ENCODE measurements at regions not wholly inside any gene's neighbourhood (a gene's known extent, or its start where the extent isn't known, plus 50 kb on each side); places are given as distances from the start of the nearest gene placed in this dataset.
"Not testable (repeated sequence)": the region's sequence is repeated elsewhere in the genome, so short reads cannot be mapped to it uniquely, and the experiment has no call there.

GRCh38 chr13:80527400-80527799 lies 186.5 kb upstream of the SPRY2 start:
- no peak for DNase-seq
- Histone ChIP-seq H3K27me3 (no peaks in the 10 kb centered on the region), H3K9me3 (replicated peaks) (peaks cover 7% of the 10 kb centered on the region; the same call in 1 of the 2 replicates), H3K36me3 (no peaks in the 10 kb centered on the region), H3K4me1 (no peaks in the 10 kb centered on the region), H3K27ac (no peak overlapping the region), H3K4me3 (no peak overlapping the region)

GRCh38 chr13:80524447-80525215 lies 183.7 kb upstream of the SPRY2 start:
- H3K36me3 ChIP-seq: no peaks in the 10 kb centered on the region
- no peak for DNase-seq
- H3K4me1 ChIP-seq: no peaks in the 10 kb centered on the region
- H3K27ac ChIP-seq: no peak overlapping the region
- H3K9me3 ChIP-seq (replicated peaks): peaks cover 11% of the 10 kb centered on the region
- no peak overlapping the region for H3K4me3 ChIP-seq
- H3K27me3 ChIP-seq: no peaks in the 10 kb centered on the region

DNA sequence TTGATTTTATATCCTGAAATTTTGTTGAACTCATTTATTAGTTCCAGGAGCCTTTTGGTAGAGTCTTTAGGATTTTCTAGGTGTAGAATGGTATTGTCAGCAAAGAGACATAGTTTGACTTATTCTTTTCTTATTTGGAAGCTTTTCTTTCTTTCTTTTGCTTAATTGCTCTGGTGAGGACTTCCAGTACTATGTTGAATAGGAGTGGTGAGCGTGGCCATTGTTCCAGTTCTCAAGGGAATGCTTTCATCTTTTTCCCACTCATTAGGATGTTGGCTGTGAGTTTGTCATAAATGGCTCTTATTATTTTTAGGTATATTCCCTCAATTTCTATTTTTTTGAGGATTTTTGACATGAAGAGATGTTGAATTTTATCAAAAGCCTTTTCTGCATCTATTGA lies 182.2 kb upstream of the SPRY2 start:
- no peaks in the 10 kb centered on the region for H3K4me1 ChIP-seq
- H3K9me3 ChIP-seq (replicated peaks): peaks cover 11% of the 10 kb centered on the region
- H3K27me3 ChIP-seq: no peaks in the 10 kb centered on the region
- H3K27ac ChIP-seq: no peak overlapping the region
- DNase-seq: no peak
- no peak overlapping the region for H3K4me3 ChIP-seq
- H3K36me3 ChIP-seq: no peaks in the 10 kb centered on the region

GRCh38 chr13:80522463-80522862 lies 181.5 kb upstream of the SPRY2 start:
- DNase-seq, H3K36me3 ChIP-seq: not testable (repeated sequence)

GRCh38 chr13:80516818-80517348 lies 176.0 kb upstream of the SPRY2 start:
- Histone ChIP-seq H3K4me1 (no peaks in the 10 kb centered on the region), H3K27ac (no peak overlapping the region), H3K27me3 (no peaks in the 10 kb centered on the region), H3K9me3 (replicated peaks) (peaks cover 15% of the 10 kb centered on the region), H3K4me3 (no peak overlapping the region), H3K36me3 (no peaks in the 10 kb centered on the region)
- DNase-seq: no peak

More at GRCh38 chr13:80522463-80522862, 181.5 kb upstream of the SPRY2 start:
- not testable (repeated sequence) for H3K4me3 ChIP-seq, H3K4me1 ChIP-seq, H3K27ac ChIP-seq, H3K27me3 ChIP-seq
- H3K9me3 ChIP-seq (replicated peaks): peaks cover 11% of the 10 kb centered on the region

- Histone ChIP-seq H3K9me3 (replicated peaks) (peaks cover 12% of the 10 kb centered on the region), H3K4me1 (no peaks in the 10 kb centered on the region), H3K4me3 (no peak overlapping the region), H3K27ac (no peak overlapping the region), H3K36me3 (no peaks in the 10 kb centered on the region), H3K27me3 (no peaks in the 10 kb centered on the region)
- DNase-seq: no peak
These were observed 174.4 kb upstream of the SPRY2 start for GRCh38 chr13:80515296-80515695.

GRCh38 chr13:80513196-80513595 lies 172.3 kb upstream of the SPRY2 start:
- Histone ChIP-seq H3K27ac (no peak overlapping the region), H3K4me3 (no peak overlapping the region), H3K4me1 (no peaks in the 10 kb centered on the region), H3K9me3 (replicated peaks) (peaks cover 12% of the 10 kb centered on the region), H3K27me3 (no peaks in the 10 kb centered on the region), H3K36me3 (no peaks in the 10 kb centered on the region)
- DNase-seq: no peak

GRCh38 chr13:80510686-80511085 lies 169.8 kb upstream of the SPRY2 start:
- H3K36me3 ChIP-seq: no peaks in the 10 kb centered on the region
- no peak overlapping the region for H3K4me3 ChIP-seq
- no peaks in the 10 kb centered on the region for H3K27me3 ChIP-seq
- no peak for DNase-seq
- no peak overlapping the region for H3K27ac ChIP-seq
- no peaks in the 10 kb centered on the region; the same call in 1 of the 2 replicates for H3K9me3 ChIP-seq (replicated peaks)
- no peaks in the 10 kb centered on the region for H3K4me1 ChIP-seq

GRCh38 chr13:80509264-80509663 lies 168.3 kb upstream of the SPRY2 start:
- no peaks in the 10 kb centered on the region for H3K36me3 ChIP-seq
- no peak overlapping the region for H3K27ac ChIP-seq
- no peaks in the 10 kb centered on the region for H3K9me3 ChIP-seq (replicated peaks)
- H3K4me1 ChIP-seq: no peaks in the 10 kb centered on the region
- no peaks in the 10 kb centered on the region for H3K27me3 ChIP-seq
- DNase-seq: no peak
- H3K4me3 ChIP-seq: no peak overlapping the region

GRCh38 chr13:80508031-80508430 lies 167.1 kb upstream of the SPRY2 start:
- Histone ChIP-seq H3K9me3 (replicated peaks) (no peaks in the 10 kb centered on the region), H3K36me3 (no peaks in the 10 kb centered on the region), H3K27me3 (no peaks in the 10 kb centered on the region), H3K4me3 (no peak overlapping the region), H3K27ac (no peak overlapping the region), H3K4me1 (no peaks in the 10 kb centered on the region)
- no peak for DNase-seq

GRCh38 chr13:80504453-80504852 lies 163.5 kb upstream of the SPRY2 start:
- H3K4me1 ChIP-seq: no peaks in the 10 kb centered on the region
- no peak overlapping the region for H3K27ac ChIP-seq
- no peaks in the 10 kb centered on the region for H3K27me3 ChIP-seq
- no peak overlapping the region for H3K4me3 ChIP-seq
- no peaks in the 10 kb centered on the region for H3K36me3 ChIP-seq
- H3K9me3 ChIP-seq (replicated peaks): no peaks in the 10 kb centered on the region; the same call in 1 of the 2 replicates
- no peak for DNase-seq

DNA sequence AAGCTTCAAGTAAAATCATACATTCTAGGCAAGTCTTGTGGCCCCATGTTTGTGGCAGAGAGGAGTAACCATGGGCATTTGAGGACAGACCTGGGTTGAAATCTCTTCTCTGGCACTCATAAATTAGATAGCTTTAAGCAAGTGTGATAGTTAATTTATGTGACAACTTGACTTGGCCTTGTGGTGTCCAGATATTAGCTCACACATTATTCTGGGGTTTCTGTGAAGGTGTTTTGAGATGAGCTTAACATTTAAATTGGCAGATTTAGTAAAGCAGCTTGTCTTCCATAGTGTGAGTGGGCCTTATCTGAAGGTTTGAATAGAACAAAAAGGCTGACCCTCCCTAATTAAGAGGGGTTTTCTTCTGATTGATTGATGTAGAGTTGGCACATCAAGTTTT lies 161.4 kb upstream of the SPRY2 start:
- Histone ChIP-seq H3K36me3 (no peaks in the 10 kb centered on the region), H3K4me3 (no peak overlapping the region), H3K27me3 (no peaks in the 10 kb centered on the region), H3K9me3 (replicated peaks) (no peaks in the 10 kb centered on the region; the same call in 1 of the 2 replicates), H3K27ac (no peak overlapping the region), H3K4me1 (no peaks in the 10 kb centered on the region)
- DNase-seq: no peak

DNA sequence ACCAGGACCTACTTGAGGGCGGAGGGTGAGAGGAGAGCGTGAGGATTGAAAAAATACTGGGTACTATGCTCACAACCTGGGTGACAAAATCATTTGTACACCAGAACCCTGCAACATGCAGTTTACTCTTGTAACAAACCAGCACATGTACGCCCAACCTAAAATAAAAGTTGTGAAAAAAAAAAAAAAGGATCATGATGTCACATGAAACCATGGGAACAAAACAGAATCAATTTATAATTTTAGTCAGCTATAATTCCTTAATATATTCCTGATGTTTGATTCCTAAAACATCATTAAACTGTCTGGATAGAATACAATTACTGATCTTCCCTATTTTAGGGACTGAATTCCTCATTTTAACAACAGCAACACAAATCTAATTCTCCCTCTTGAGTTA lies 160.6 kb upstream of the SPRY2 start:
- H3K27ac ChIP-seq: no peak overlapping the region
- DNase-seq: no peak
- H3K9me3 ChIP-seq (replicated peaks): no peaks in the 10 kb centered on the region; the same call in 1 of the 2 replicates

GRCh38 chr13:80499536-80500290 lies 158.8 kb upstream of the SPRY2 start:
- no peak for DNase-seq
- Histone ChIP-seq H3K4me1 (no peaks in the 10 kb centered on the region), H3K27me3 (no peaks in the 10 kb centered on the region), H3K27ac (no peak overlapping the region), H3K36me3 (no peaks in the 10 kb centered on the region), H3K9me3 (replicated peaks) (no peaks in the 10 kb centered on the region; the same call in 1 of the 2 replicates), H3K4me3 (no peak overlapping the region)

More for the DNA sequence above, 160.6 kb upstream of the SPRY2 start:
- Histone ChIP-seq H3K36me3 (no peaks in the 10 kb centered on the region), H3K4me3 (no peak overlapping the region), H3K27me3 (no peaks in the 10 kb centered on the region), H3K4me1 (no peaks in the 10 kb centered on the region)

- H3K36me3 ChIP-seq: no peaks in the 10 kb centered on the region
- no peaks in the 10 kb centered on the region; the same call in 1 of the 2 replicates for H3K9me3 ChIP-seq (replicated peaks)
- no peak for DNase-seq
- no peak overlapping the region for H3K27ac ChIP-seq
- no peaks in the 10 kb centered on the region for H3K27me3 ChIP-seq
- H3K4me1 ChIP-seq: no peaks in the 10 kb centered on the region
- H3K4me3 ChIP-seq: no peak overlapping the region
These were observed 157.5 kb upstream of the SPRY2 start for GRCh38 chr13:80498433-80498832.
